ENCODE measurements at regions not wholly inside any gene's neighbourhood (a gene's known extent, or its start where the extent isn't known, plus 50 kb on each side); places are given as distances from the start of the nearest gene placed in this dataset.

DNA sequence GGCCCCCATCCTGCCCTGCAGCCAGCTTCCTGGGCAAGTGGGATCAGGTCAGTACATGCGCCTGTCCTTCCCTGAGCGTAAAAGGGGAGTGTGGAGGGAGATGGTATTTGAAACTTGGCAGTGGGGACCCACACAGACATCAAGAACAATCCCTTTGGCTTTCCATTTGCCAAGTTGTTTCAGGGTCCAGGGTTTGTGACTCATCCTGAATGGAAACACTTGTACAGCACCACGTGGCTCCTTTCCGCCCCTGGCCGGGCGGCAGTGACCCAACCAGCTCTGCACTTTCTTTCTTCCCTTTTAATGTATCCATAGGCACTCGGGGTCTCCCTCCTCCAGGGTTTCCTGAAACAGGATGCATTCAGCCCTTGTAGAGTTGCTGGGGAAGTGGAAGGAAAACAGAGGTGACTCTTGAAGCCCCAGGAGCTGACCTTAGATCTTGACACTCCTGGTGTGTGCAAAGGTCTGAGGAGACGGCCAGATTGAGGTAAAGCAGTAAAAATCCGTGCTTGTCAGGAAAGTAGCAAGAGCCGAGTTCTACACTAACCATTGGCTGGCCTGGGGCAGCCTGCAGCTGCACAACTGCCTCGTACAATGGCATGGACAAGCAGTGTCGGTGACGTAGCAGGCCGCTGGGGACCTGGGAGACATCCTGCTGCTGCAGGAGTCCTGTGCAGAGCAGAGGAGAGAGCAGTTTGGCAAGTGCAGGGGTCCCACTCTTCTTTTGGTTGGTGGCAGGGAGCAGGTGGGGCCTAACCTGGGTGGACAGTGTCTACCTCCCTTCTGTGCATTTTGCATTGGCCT, 189.8 kb downstream of the SNX19 start:
- Mint-ChIP-seq H3K4me1 (no peaks in the 10 kb centered on the region), H3K4me3 (no peak overlapping the region), H3K27me3 (peaks cover 25% of the 10 kb centered on the region), H3K9me3 (peaks cover 0 to 17% of the 10 kb centered on the region in 2 donors), H3K27ac (no peak overlapping the region)
- no peak for DNase-seq
- no peak for ATAC-seq

DNA sequence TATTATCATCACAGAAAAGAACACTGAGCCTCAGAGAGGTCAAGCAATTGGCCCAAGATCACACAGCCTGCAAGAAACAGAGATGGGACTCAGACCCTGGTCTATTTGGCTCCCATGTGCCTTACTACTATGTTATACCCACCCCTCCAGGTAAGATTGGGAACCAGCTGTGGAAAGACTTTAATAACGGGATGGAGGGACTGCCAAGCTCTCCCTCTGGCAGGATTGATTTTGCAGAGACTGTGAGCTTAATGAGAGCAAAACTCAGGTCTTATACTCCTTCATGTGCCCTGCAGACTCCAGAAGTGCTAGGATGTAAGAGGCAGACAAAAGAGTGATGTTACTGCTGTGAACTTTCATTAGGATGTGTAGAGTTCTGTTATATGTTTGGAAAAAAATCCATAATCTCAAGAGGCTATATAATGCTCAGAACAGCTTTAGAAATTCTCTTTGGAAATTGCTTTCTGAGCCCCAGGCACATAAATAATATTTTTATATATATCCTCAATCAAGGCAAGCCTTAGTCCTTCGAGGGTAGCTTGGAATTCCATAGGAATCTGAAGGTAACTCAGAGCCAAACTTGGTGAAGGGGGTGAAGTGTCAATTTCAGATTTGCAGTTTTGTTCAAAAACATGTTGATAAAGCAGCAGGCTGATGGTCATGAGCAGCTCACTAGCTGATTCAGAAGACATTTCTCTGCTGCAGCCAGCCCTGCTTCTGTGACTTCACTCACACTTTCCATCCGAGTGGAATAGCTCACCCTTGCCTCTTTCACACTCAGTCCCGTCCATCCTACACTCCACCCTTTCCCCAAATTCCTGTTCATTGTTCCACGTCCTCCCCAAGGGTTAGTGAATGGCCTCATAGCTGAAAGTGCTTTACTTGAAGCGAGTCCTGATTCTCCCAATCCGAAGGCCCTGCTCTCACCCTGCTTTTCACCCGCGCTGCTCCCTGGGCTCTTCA, 188.8 kb downstream of the SNX19 start:
- ATAC-seq (no peak), DNase-seq (no peak)
- no peaks in the 10 kb centered on the region for H3K4me1 Mint-ChIP-seq
- H3K27me3 Mint-ChIP-seq: peaks cover 29% of the 10 kb centered on the region
- peaks cover 0 to 22% of the 10 kb centered on the region in 2 donors for H3K9me3 Mint-ChIP-seq
- H3K27ac Mint-ChIP-seq: no peak overlapping the region
- H3K4me3 Mint-ChIP-seq: no peak overlapping the region

DNA sequence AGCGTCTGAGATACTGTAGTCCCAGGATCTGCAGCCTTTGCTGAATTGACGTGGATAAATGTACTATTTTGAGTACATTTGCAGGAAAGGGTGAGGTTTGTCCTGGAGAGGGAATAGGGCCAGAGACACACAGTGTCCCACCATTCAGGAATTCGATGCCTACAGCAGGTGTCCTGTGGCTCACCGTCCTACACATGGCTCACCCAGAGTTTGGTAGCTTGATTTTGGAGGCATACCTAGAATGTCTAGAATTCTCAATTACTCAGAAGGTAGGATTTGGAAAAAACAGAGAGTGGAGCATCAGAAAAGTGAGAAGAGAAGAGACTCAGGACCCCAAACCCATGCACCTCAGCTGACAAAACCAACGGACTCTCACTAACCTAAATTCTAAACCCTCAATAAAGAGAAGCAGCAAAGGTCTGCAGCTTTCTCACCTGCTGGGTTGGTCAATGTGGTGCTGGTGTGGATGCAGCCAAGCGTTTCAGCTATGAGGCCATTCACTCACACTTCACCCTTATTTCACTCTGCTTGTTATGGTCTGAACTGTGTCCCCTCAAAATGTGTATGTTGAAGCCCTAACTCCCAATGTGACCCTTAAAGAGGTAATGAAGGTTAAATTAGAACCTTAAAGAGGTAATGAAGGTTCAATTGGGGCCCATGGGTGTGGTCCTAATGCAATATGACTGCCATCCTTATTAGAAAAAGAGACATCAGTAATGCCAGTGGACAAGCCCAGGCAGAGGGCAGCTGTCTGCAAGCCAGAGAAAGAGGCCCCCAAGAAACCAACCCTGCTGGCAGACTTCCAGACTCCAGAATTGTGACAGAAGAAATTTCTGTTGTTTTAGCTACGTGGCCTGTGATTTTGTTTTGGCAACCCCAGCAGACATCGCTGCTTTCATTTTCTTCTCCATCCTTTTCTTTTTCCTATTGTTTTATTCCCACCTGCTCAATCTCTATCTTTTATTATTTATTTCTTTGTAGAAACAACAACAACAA, 187.8 kb downstream of the SNX19 start:
- ATAC-seq (no peak), DNase-seq (no peak)
- Mint-ChIP-seq H3K27ac (peak overlapping the region in 1 of 2 donors; percentile 43), H3K9me3 (peaks cover 0 to 22% of the 10 kb centered on the region in 2 donors), H3K27me3 (peaks cover 20% of the 10 kb centered on the region), H3K4me1 (no peaks in the 10 kb centered on the region), H3K4me3 (no peak overlapping the region)

DNA sequence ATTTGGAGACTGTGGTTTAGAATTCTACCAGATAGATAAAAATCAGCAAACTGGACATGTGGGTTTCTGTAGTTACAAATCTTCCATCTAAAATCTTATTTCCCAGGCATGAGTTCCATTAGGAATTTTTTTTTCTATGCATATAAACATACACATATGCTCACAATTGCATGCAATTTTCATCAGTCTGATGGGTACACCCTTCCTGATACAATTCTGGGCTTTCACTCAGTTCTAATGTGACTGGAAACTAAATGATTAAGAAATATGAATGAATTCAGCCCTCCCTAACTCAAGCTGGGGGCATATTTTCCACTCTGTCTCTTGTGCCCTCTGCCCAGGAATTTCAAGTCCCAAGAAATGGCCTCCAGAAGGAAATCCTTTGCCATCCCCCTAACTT, 187.1 kb downstream of the SNX19 start:
- Mint-ChIP-seq H3K4me1 (no peaks in the 10 kb centered on the region), H3K4me3 (no peak overlapping the region), H3K27ac (no peak overlapping the region), H3K9me3 (peaks cover 0 to 25% of the 10 kb centered on the region in 2 donors), H3K27me3 (peaks cover 19% of the 10 kb centered on the region)
- ATAC-seq (no peak), DNase-seq (no peak)

DNA sequence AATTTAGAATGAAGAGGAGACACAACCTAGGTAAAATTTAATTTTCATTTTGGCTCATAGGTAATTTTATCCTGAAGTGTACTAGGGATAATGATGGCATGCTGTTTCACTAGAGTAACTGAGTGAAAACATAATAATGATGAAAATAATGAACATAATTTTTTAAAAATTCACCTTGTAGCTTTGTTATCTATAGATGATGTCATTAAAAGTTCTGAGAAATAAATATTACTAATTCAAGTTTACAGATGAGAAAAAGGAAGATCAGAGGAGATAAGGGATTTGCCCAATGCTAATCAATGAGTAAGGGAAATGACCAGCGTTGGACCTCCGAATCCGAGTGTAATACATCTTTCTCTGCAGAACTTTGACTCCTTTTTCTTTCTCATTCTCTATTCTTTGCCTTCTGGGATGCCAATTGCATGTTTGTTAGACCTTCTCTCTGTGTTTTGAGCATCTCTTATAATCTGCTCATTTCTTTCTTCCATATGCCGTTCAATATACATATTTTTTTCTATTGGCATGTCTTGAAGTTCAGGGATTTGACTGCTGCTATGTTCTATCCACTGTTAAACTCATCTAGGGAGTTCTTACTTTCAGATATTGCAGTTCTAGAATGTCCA, 186.5 kb downstream of the SNX19 start:
- Mint-ChIP-seq H3K27ac (no peak overlapping the region), H3K4me1 (no peaks in the 10 kb centered on the region), H3K9me3 (peaks cover 4 to 31% of the 10 kb centered on the region in 2 donors), H3K27me3 (peaks cover 19% of the 10 kb centered on the region), H3K4me3 (no peak overlapping the region)
- ATAC-seq: no peak
- no peak for DNase-seq

DNA sequence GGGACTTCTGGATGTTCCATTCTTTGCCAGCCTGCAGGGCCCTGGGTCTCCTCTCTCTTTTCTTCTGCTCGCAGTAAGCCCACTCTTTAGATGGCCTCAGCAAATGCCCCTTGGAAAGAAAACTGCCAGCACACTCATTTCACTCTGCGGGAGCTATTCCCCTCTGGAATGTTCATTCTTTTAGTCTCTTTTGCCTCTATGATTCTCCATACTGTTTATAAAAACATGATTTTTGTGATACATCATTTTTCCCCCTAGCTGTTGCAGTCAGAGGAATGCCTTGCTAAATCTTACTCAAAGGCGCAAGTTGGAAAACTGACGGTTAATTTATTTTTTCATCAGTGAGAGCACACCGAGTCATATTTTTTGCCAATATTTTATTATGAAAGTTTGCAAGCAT, 184.9 kb downstream of the SNX19 start:
- Mint-ChIP-seq H3K4me1 (no peaks in the 10 kb centered on the region), H3K27me3 (peaks cover 19% of the 10 kb centered on the region), H3K27ac (no peak overlapping the region), H3K4me3 (no peak overlapping the region), H3K9me3 (peaks cover 13 to 39% of the 10 kb centered on the region in 2 donors)
- no peak for DNase-seq
- ATAC-seq: no peak

DNA sequence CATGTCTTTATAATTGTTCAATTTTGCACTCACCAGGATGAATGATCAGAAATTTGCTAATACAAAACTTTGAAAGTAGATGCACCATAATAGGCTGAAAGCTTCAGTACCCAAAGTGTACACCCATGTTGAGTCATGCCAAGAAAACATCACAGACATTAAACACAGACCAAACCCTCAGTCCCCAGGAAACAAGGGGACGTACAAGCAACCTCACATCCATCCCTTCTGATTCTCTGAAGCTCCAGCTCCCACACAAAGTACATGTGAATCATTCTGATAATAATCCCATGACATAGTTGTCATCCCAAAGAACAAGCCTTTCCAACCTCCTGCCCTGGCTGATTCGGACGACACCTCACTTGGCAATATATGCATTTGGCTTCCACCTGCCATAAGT, 183.8 kb downstream of the SNX19 start:
- no peak overlapping the region for H3K27ac Mint-ChIP-seq
- DNase-seq: no peak
- peaks cover 13 to 44% of the 10 kb centered on the region in 2 donors for H3K9me3 Mint-ChIP-seq
- H3K4me3 Mint-ChIP-seq: no peak overlapping the region
- ATAC-seq: no peak
- H3K27me3 Mint-ChIP-seq: peaks cover 19% of the 10 kb centered on the region
- peaks cover 5% of the 10 kb centered on the region for H3K4me1 Mint-ChIP-seq

DNA sequence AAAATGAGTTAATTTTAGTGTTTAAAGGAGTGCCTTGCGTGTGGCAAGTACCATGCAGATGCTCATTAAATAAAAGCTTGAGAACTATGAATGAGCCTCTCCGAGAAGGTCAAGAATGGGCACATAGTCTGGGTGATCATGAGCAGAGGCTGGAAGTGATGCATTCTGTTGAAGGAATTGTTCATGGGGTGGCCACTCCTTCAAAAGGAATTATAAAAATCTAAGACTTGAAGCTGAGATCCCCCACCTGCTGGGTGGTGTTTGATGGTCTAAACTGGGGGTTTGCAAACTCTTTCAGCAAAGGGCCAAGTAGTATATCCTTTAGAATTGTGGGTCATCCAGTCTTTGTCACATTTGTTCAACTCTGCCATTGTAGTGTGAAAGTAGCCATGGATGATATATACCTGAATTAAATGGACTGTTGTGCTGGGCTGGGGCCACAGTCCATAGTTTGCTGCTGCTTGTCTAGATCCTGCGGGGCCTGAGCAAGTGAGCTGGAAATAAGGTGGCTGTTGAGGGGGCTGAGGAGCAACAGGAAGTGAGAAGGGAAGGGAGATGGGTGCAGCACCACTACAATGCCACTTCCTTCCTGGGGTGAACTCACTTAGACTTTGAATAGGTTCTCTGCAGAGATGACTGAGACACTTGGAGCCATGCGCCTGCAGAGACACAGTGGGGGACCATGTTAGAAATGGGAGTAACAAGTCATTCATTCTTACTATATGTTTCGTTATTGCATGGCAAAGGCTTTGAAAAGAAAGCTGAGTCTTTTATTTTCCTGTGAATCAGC, 179.0 kb downstream of the SNX19 start:
- no peaks in the 10 kb centered on the region for H3K27me3 Mint-ChIP-seq
- H3K9me3 Mint-ChIP-seq: peaks cover 33 to 57% of the 10 kb centered on the region in 2 donors
- H3K27ac Mint-ChIP-seq: no peak overlapping the region
- peaks cover 6% of the 10 kb centered on the region for H3K4me1 Mint-ChIP-seq
- H3K4me3 Mint-ChIP-seq: no peak overlapping the region
- DNase-seq (no peak), ATAC-seq (no peak)

DNA sequence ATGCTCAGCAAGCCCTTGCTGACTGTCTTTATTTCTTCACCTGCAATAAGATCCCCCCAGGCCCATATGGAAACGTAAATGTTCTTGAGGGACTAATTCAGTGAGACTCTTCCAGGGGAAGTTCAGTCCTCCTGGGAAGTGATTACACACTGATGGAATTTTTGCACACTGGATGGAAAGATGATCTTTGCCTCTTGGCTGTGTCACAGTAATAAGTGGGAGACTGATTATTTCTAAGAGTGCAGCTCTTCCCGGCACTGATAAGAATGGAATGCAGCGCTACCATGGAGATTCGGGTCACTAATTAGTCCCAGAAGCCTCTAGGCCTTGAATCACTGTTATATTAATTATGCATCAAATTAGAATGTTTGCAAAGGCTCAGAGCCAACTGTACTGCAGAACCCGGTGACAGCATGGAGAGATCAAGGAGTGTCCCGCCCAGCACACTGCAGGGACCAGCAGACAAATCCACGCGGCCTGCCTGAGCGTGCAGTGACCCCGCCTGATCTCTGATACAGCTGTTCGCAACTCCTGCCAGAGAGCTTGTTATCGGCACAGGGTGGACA, 178.3 kb downstream of the SNX19 start:
- H3K27me3 Mint-ChIP-seq: no peaks in the 10 kb centered on the region
- no peak overlapping the region for H3K4me3 Mint-ChIP-seq
- peaks cover 33 to 57% of the 10 kb centered on the region in 2 donors for H3K9me3 Mint-ChIP-seq
- no peak for ATAC-seq
- DNase-seq: no peak
- peaks cover 6% of the 10 kb centered on the region for H3K4me1 Mint-ChIP-seq
- no peak overlapping the region for H3K27ac Mint-ChIP-seq

DNA sequence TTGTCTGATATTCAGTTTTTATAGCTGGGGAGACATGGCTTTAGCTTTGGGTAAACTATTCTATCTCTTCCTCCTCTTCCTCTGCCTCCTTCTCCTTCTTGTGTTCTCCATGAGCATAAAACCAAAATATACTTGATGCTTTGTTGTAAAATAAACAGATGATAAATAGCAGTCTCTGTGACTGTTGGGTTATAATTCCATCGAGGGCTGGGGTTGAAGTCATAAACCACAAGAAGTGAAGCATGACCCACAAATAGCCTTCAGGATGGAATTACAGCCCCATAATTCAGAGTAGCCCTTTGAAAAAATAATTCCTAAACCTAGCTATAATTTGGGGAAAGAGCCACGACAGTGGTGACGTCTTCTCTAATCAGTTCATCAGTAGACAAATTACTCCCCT, 177.7 kb downstream of the SNX19 start:
- Mint-ChIP-seq H3K27ac (no peak overlapping the region), H3K4me1 (peaks cover 6% of the 10 kb centered on the region), H3K27me3 (no peaks in the 10 kb centered on the region), H3K4me3 (no peak overlapping the region), H3K9me3 (peaks cover 33 to 57% of the 10 kb centered on the region in 2 donors)
- DNase-seq: no peak
- no peak for ATAC-seq

DNA sequence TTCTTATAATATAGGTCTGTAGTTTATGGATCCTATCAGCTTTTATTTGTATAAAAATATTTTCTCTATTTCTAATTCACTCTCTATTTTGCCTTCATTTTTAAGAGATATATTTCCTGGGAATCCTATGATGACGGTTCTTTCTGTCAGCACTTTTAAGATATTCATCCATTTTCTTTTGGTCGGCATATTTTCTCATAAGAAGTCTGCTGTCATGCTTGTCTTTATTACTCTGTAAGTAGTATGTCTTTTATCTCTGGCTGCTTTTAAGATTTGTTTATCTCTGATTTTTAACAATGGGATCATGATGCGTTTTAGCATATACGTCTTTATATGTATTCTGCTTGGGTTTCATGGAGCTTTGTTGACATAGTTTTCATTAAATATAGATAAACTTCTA, 175.5 kb downstream of the SNX19 start:
- Mint-ChIP-seq H3K4me1 (peaks cover 6% of the 10 kb centered on the region), H3K9me3 (peaks cover 20 to 40% of the 10 kb centered on the region in 2 donors), H3K27ac (no peak overlapping the region), H3K4me3 (no peak overlapping the region), H3K27me3 (no peaks in the 10 kb centered on the region)
- DNase-seq (no peak), ATAC-seq (no peak)

DNA sequence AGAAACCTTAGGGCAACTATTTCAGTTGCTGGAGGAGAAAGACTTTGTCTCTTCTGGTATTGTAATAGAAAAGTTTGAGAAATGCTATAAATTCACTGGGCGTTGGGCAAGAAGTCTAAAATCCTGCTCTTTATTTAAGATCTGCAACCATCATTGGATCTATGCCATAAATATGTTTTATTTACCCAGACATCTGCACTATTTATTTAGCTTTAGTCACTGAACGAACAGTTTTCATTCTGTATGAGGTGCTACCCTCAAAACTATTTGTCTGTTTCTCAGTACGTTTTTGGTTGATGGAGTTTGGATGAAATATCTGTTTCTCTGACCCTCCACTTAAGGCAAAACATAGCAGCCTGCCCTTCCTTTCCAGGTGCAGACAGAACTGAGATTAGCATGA, 171.5 kb downstream of the SNX19 start:
- H3K27me3 Mint-ChIP-seq: peaks cover 23% of the 10 kb centered on the region
- ATAC-seq (no peak), DNase-seq (no peak)
- no peak overlapping the region for H3K4me3 Mint-ChIP-seq
- H3K27ac Mint-ChIP-seq: no peak overlapping the region
- H3K9me3 Mint-ChIP-seq: peaks cover 14 to 22% of the 10 kb centered on the region in 2 donors
- no peaks in the 10 kb centered on the region for H3K4me1 Mint-ChIP-seq

DNA sequence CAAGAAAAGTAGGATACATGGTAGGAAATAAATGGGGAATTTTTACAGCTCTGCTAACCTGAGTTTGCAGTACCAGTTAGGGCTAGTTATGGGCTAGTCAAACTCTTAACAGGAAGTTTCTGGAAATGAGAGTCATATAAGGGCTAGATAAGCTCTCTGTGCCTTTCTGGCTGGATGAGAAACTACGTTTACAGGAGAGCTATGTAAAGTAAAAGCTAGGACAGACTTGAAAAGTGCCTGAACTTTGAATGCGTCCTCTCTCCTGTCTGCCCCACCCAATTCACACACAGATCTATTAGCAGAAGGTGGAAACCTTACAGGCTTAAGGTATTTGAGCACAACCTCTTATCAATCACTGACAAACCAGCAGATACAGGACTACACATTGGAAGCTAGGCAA, 167.1 kb downstream of the SNX19 start:
- H3K27me3 Mint-ChIP-seq: peaks cover 23% of the 10 kb centered on the region
- no peaks in the 10 kb centered on the region for H3K4me1 Mint-ChIP-seq
- H3K9me3 Mint-ChIP-seq: no peaks in the 10 kb centered on the region
- no peak for DNase-seq
- no peak overlapping the region for H3K4me3 Mint-ChIP-seq
- H3K27ac Mint-ChIP-seq: no peak overlapping the region
- no peak for ATAC-seq
